ENCODE measurements at regions not wholly inside any gene's neighbourhood (a gene's known extent, or its start where the extent isn't known, plus 50 kb on each side); places are given as distances from the start of the nearest gene placed in this dataset.

DNA sequence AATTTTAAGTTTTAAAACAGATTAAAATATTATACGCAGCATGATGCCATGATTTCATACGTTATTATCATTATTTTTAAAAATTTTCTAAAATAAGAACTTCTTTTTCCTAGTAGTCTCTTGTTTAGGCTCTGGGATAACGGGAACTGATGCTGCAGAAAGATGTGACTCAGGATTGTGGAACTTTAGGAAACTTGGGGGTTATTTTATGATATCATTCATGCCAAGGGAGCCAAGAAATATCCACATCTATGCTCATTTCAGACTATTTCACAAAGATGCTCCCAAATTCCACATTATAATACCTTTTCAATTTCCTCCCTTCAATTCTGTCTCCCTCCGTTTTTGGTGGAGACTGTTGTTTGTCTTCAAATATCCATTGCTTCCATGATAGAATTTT lies 236.4 kb downstream of the HS3ST3A1 start:
- intact Hi-C loops (cut with DNase I, micrococcal nuclease) = no loop called here
- DNase-seq (no peak), ATAC-seq (no peak)

GRCh38 chr17:13363771-13364170 lies 238.0 kb downstream of the HS3ST3A1 start:
- intact Hi-C loops (cut with DNase I, micrococcal nuclease) = no loop called here
- DNase-seq (no peak), ATAC-seq (no peak)

- ATAC-seq = no peak
- intact Hi-C loops (cut with DNase I, micrococcal nuclease) = no loop called here
- DNase-seq = no peak
These were observed 239.2 kb downstream of the HS3ST3A1 start for GRCh38 chr17:13362341-13363122.

DNA sequence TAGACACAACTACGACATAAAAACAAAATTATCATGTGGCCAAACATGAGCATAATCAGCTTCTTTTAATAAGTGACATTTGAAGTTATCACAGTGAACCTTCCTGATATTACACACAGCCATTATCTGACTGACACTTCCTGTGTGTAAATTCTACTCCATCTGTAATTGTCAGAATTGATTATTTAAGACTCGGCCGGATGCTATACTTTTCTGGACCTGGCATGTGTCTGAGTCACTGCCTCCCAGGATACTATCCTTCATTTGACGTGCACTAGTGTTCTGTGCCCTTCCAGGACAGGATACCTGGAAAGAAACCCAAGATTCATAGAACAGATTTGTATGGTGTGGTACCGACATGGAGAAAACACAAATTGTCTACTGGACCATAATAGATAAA lies 242.0 kb downstream of the HS3ST3A1 start:
- DNase-seq = no peak
- intact Hi-C loops (cut with DNase I, micrococcal nuclease) = no loop called here
- no peak for ATAC-seq

- ATAC-seq = no peak
- DNase-seq = no peak
- intact Hi-C loops (cut with DNase I, micrococcal nuclease) = no loop called here
These were observed 246.7 kb downstream of the HS3ST3A1 start for GRCh38 chr17:13355054-13355453.

- ATAC-seq (no peak), DNase-seq (peak in 1 of 2 donors; percentile 4)
- intact Hi-C loops (cut with DNase I, micrococcal nuclease) = no loop called here
These were observed 248.1 kb downstream of the HS3ST3A1 start for GRCh38 chr17:13353590-13353989.

DNA sequence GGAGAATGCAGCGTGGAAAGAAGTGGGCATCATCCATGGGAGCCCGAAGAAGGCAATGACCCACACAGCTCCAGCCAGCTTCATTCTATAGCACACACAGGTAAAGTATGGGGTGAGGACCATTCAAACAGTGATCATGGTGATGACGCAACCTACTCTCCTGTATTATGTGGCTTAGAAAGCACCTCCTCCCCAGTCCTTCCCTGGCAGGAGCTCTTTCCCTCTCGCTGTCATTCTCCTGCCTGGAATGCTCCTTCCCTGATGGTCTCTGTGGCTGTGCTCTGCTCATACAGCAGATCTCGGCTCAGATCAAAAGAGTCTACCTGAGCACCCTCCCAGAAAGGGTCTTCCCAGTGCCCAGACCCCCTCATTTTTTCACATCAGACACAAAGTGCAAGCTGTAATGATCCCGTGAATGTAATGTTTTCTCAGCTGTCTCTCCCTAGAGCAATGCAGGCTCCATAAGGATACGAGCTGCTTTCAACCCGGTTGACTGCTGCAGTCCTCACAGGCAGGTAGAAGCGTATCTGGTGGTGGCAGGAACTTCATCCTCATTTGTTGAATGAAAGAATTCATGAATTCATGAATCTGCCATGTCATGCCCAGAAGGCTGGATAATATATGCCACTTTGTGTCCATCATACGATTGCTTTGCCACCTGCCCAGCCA lies 248.8 kb downstream of the HS3ST3A1 start:
- ATAC-seq (no peak), DNase-seq (no peak)
- intact Hi-C loops (cut with DNase I, micrococcal nuclease) = no loop called here

DNA sequence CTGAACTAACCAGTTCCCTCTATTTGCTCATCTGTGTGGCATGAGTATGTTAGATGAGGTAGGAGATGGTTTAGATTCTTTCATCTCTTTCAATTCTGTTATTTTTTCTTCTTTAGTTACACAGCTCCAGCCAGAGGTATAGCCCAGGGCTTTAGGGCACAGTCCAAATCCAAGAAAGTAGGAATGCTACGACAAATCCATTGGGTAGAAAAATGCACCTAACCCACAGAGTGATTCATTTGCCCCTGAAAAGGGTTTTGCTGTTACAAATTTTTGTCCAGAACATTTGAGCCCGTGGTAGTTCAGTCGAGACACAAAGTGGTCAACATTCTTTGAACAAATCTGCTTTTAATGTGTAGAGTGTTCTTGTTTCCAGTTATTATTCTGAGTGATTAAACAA lies 250.7 kb downstream of the HS3ST3A1 start:
- no peak for ATAC-seq
- DNase-seq = no peak
- intact Hi-C loops (cut with DNase I, micrococcal nuclease) = no loop called here

GRCh38 chr17:13350466-13350865 lies 251.3 kb downstream of the HS3ST3A1 start:
- ATAC-seq = no peak
- intact Hi-C loops (cut with DNase I, micrococcal nuclease) = no loop called here
- DNase-seq = no peak

DNA sequence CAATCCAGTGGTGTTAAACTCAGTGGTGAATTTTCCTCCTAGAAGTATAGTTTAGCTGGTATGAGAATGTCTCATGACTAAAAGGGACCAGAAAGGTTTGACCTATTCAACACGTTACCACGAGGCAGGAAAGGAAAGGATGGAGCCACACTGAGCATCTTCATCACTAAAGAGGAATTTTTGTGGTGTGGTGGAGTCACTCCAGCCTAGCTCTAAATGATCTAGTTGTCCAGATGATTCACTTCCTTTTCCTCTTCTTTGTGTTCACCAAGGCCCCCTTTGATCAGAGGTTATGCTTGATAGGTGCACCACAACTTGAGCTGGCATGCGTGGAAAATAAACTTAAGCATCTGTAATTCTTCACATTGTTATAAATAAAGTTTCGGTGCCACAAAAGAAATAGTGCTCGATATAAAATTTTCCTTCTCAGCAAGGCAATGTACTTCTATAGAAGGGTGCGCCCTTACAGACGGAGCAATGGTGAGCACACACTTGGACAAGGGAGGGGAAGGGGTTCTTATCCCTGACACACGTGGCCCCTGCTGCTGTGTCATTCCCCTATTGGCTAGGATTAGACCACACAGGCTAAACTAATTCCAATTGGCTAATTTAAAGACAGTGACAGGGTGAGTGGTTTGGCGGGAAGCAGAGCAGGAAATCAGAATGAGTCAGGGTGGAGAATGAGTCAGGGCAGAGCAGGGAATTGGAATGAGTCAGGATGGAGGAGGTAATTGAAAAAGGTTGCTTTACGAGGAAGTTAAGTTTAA lies 254.6 kb downstream of the HS3ST3A1 start:
- no peak for ATAC-seq
- intact Hi-C loops (cut with DNase I, micrococcal nuclease) = no loop called here

DNA sequence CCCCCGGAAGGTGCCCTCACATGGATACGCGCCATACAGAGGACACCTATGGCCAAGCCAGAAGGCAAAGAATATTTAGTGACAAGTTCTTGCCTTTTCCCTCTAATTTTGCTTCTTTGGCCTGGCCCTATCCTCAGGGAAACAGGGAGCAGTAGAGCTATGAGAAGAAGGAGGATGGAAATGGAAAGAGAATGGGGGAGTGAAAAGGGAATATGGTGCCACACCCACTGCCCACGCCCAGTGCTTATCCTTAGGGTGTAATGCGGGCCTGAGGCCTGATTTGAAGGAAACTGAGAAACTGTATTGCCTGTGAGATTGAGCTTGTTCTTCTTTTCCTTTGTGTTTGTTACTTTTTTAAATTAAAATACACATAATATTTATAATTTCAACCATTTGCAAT lies 255.1 kb downstream of the HS3ST3A1 start:
- DNase-seq = no peak
- no peak for ATAC-seq
- intact Hi-C loops (cut with DNase I, micrococcal nuclease) = no loop called here

More for the DNA sequence above, 254.6 kb downstream of the HS3ST3A1 start:
- no peak for DNase-seq

DNA sequence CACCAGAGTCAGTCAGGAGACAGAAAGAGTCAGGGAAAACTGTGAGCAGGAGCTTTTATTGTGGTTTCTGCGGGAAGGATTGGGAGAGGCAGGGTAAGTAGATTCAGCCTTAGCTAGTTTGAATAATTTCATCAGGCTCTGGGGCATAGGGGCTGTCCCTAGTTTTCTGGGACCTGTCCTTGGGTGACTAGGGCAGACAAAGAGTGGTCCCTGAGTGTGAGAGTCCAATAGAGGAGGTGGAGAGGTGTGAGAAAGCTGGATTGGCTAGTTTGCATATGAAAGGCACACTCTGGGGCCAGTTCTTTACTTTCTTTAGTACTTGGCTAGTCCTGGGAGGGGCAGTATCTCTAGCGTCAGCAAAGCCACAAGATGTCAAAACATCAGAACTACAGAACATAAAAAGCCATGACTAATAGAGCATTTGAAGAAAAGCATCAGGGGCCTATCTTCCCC lies 255.6 kb downstream of the HS3ST3A1 start:
- ATAC-seq = no peak
- intact Hi-C loops (cut with DNase I, micrococcal nuclease) = no loop called here
- DNase-seq = no peak

GRCh38 chr17:13338421-13338820 lies 263.3 kb downstream of the HS3ST3A1 start:
- DNase-seq = no peak
- no peak for ATAC-seq
- intact Hi-C loops (cut with DNase I, micrococcal nuclease) = loop anchor here in 1 of 2 donors (10.0 kb wide), 1 partner anchor 256 kb away; no protein-coding TSS in a partner anchor

- DNase-seq (peak in 1 of 2 donors; percentile 15), ATAC-seq (peak; percentile 66)
- intact Hi-C loops (cut with DNase I, micrococcal nuclease) = loop anchor here in 1 of 2 donors (10.0 kb wide), 1 partner anchor 257 kb away; no protein-coding TSS in a partner anchor
These were observed 263.8 kb downstream of the HS3ST3A1 start for GRCh38 chr17:13337864-13338371.

- DNase-seq = no peak
- no peak for ATAC-seq
- intact Hi-C loops (cut with DNase I, micrococcal nuclease) = loop anchor here in 1 of 2 donors (10.0 kb wide), 1 partner anchor 258 kb away; no protein-coding TSS in a partner anchor
These were observed 264.6 kb downstream of the HS3ST3A1 start for GRCh38 chr17:13337151-13337550.

- no peak for ATAC-seq
- intact Hi-C loops (cut with DNase I, micrococcal nuclease) = loop anchor here in 1 of 2 donors (10.0 kb wide), 1 partner anchor 260 kb away; no protein-coding TSS in a partner anchor
- DNase-seq = no peak
These were observed 267.4 kb downstream of the HS3ST3A1 start for GRCh38 chr17:13334374-13334773.

GRCh38 chr17:13333661-13334060 lies 268.1 kb downstream of the HS3ST3A1 start:
- DNase-seq (no peak), ATAC-seq (no peak)
- intact Hi-C loops (cut with DNase I, micrococcal nuclease) = loop anchor here in 1 of 2 donors (10.0 kb wide), 1 partner anchor 261 kb away; no protein-coding TSS in a partner anchor

DNA sequence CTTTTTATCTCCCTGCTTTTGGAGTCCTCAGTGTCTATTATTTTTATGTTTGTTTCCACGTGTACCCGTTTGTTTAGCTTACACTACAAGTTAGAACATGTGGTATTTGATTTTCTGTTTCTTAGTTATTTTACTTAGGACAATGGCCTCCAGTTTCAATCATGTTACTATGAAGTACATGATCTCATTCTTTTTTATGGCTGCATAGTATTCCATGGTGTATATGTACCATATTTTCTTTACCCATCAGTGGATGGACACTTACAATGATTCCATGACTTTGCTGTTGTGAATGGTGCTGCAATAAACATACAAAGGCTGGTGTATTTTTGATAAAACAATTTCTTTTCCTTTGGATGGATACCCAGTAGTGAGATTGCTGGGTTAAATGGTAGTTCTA lies 269.5 kb downstream of the HS3ST3A1 start:
- no peak for ATAC-seq
- intact Hi-C loops (cut with DNase I, micrococcal nuclease) = loop anchor here in 1 of 2 donors (10.0 kb wide), 1 partner anchor 263 kb away; no protein-coding TSS in a partner anchor
- DNase-seq = no peak

- DNase-seq (no peak), ATAC-seq (no peak)
- intact Hi-C loops (cut with DNase I, micrococcal nuclease) = no loop called here
These were observed 272.3 kb downstream of the HS3ST3A1 start for GRCh38 chr17:13329421-13329820.

Data from left colon (tissue), 2 donors.